Lung (tissue), 11 donors: ENCODE measurements at regions not wholly inside any gene's neighbourhood (a gene's known extent, or its start where the extent isn't known, plus 50 kb on each side); places are given as distances from the start of the nearest gene placed in this dataset.
A peak's percentile ranks its signal among the peaks of the same experiment; 100 is the strongest.

Experiments used
- ATAC-seq: fragments of 200-7000 bp; cut with Tn5 transposase; one replicate; pipeline ENCODE4 v1.9.1; 2020; ENCODE audit warnings: moderate number of reproducible peaks; ENCODE audit not compliant: insufficient read depth, low FRiP score
- DNase-seq, 3 donors: peaks; one replicate each; pipeline ENCODE4 v3.0.0-alpha.2; 2013 to 2017
- H3K27ac ChIP-seq, 2 donors: one replicate each; pipeline ENCODE4 v1.5.1; 2013; ENCODE audit warnings: mild to moderate bottlenecking in 2 of 2, moderate library complexity in 2 of 2, control low read depth in 1 of 2, inconsistent platforms in 1 of 2, low read depth in 1 of 2, low read length in 1 of 2
- H3K27me3 ChIP-seq, 3 donors: one replicate each; pipeline ENCODE4 v1.5.1; 2013; ENCODE audit warnings: low read length in 2 of 3; ENCODE audit not compliant: control insufficient read depth in 3 of 3, insufficient read depth in 3 of 3
- H3K36me3 ChIP-seq, 4 donors: one replicate each; pipeline ENCODE4 v1.5.1; 2013; ENCODE audit warnings: low read length in 4 of 4, mild to moderate bottlenecking in 1 of 4, moderate library complexity in 1 of 4; ENCODE audit not compliant: control insufficient read depth in 4 of 4, insufficient read depth in 4 of 4
- H3K4me1 ChIP-seq, 5 donors: one replicate each; pipeline ENCODE4 v1.5.1; 2013; ENCODE audit warnings: low read length in 5 of 5, mild to moderate bottlenecking in 2 of 5, moderate library complexity in 1 of 5; ENCODE audit not compliant: control insufficient read depth in 5 of 5, insufficient read depth in 5 of 5
- H3K4me3 ChIP-seq: one replicate; pipeline ENCODE4 v1.5.1; 2013; ENCODE audit warnings: mild to moderate bottlenecking, control low read depth, moderate library complexity
- H3K9ac ChIP-seq, 2 donors: one replicate each; pipeline ENCODE4 v1.5.1; 2013; ENCODE audit warnings: low read length in 2 of 2, control low read depth in 1 of 2; ENCODE audit not compliant: insufficient read depth in 1 of 2
- H3K9me3 ChIP-seq, 4 donors: one replicate each; pipeline ENCODE4 v1.5.1; 2013; ENCODE audit warnings: low read length in 3 of 4, mild to moderate bottlenecking in 1 of 4, moderate library complexity in 1 of 4; ENCODE audit not compliant: control insufficient read depth in 4 of 4, insufficient read depth in 3 of 4
- WGBS, 2 donors: extraction: QIAGEN DNeasy Blood & Tissue Kit; methylation state at CpG; one replicate each; pipeline ENCODE4 v1.1.7; 2013; 5-methylcytosine and 5-hydroxymethylcytosine counted together
- TF ChIP-seq, protein P1 (sequence below): IDR thresholded peaks from 2 replicates; pipeline ENCODE4 v1.5.1; 2012; ENCODE audit warnings: mild to moderate bottlenecking; ENCODE audit errors: control extremely low read depth, extremely low read depth
- donor health status: control.
- donor health status: control.
- donor health status: Bipolar disorder and iron deficiency.
- donor health status: healthy.
- donor health status: DM: yes; HTN: yes; CAD: no.

DNA sequence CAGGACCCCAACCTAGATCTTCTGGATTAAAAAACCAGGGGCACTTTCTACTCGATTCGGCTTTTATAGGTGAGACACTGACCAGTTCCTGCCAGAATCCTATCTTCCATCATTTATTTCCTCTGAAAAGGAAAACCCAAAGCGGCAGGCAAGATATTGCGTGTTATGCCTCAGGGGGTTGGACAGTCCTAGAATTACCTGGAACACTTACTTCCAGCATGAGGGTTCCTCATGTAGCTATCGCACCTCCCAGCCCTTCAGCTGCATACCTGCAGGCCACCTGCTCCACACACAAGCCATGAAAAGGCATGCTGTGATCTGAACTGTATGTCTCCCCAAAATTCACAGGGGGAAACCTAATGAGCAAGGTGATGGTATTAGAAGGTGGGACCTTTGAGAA lies 58.3 kb upstream of the DLG1 start:
- TF ChIP-seq, protein P1, sequence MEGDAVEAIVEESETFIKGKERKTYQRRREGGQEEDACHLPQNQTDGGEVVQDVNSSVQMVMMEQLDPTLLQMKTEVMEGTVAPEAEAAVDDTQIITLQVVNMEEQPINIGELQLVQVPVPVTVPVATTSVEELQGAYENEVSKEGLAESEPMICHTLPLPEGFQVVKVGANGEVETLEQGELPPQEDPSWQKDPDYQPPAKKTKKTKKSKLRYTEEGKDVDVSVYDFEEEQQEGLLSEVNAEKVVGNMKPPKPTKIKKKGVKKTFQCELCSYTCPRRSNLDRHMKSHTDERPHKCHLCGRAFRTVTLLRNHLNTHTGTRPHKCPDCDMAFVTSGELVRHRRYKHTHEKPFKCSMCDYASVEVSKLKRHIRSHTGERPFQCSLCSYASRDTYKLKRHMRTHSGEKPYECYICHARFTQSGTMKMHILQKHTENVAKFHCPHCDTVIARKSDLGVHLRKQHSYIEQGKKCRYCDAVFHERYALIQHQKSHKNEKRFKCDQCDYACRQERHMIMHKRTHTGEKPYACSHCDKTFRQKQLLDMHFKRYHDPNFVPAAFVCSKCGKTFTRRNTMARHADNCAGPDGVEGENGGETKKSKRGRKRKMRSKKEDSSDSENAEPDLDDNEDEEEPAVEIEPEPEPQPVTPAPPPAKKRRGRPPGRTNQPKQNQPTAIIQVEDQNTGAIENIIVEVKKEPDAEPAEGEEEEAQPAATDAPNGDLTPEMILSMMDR: no peak
- Histone ChIP-seq H3K36me3 (no peaks in the 10 kb centered on the region), H3K4me3 (no peak overlapping the region), H3K9me3 (peaks cover 0 to 3% (median 1%) of the 10 kb centered on the region in 4 donors), H3K27ac (peak overlapping the region in 1 of 2 donors; percentile 58), H3K9ac (no peak overlapping the region), H3K27me3 (no peaks in the 10 kb centered on the region), H3K4me1 (peaks cover 0 to 39% (median 9%) of the 10 kb centered on the region in 5 donors)
- ATAC-seq (no peak), DNase-seq (no peak)
- 87 to 93% methylated on average over 5 of the region's 5 CpGs for WGBS, 2 donors

DNA sequence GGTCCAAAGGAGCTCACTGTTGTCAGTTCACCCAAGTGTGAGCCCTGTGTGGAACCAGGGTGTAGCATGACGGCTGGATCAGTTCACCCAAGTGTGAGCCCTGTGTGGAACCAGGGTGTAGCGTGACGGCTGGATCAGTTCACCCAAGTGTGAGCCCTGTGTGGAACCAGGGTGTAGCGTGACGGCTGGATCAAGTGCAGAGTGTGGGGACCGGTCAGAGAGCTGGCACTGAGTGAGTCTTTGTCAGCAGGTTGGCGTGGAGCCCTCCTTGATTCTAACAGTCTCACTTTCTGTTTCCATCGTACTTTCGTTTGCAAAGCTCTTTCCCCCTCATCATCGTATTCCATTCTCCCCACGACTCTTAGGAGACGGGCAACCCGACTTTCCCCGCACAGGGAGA lies 57.9 kb upstream of the DLG1 start:
- WGBS, 2 donors: 61 to 78% methylated on average over 14 of the region's 14 CpGs

DNA sequence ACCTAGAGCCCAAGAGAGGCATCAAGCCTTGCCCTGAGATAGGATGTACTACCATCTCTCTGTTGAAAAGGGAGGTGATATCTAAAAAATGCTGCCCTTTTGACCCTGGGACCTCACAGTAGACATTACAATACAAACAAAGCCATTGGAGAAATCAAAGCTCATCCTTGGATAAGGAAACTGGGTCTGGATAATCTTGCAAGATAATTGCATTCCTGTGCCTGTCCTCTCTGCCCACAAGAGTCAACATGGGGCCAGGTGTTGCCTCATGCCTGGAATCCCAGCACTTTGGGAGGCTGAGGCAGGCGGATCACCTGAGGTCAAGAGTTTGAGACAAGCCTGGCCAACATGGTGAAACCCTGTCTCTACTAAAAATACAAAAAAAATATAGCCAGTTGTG lies 57.3 kb upstream of the DLG1 start:
- TF ChIP-seq, protein P1: no peak
- DNase-seq: no peak
- Histone ChIP-seq H3K9me3 (peaks cover 0 to 3% (median 1%) of the 10 kb centered on the region in 4 donors), H3K9ac (peak overlapping the region in 1 of 2 donors; percentile 11), H3K36me3 (no peaks in the 10 kb centered on the region), H3K27ac (no peak overlapping the region), H3K4me3 (no peak overlapping the region), H3K4me1 (peaks cover 0 to 39% (median 9%) of the 10 kb centered on the region in 5 donors), H3K27me3 (no peaks in the 10 kb centered on the region)
- WGBS, 2 donors: 87 to 93% methylated on average over 1 of the region's 1 CpG
- ATAC-seq: no peak

More for the DNA sequence above, 57.9 kb upstream of the DLG1 start:
- H3K27ac ChIP-seq: peak overlapping the region in 1 of 2 donors; percentile 58
- H3K27me3 ChIP-seq: no peaks in the 10 kb centered on the region
- H3K9me3 ChIP-seq: peaks cover 0 to 3% (median 1%) of the 10 kb centered on the region in 4 donors
- TF ChIP-seq, protein P1: no peak
- ATAC-seq: peak; percentile 44
- DNase-seq: peak in 1 of 3 donors; percentile 67
- H3K4me1 ChIP-seq: peaks cover 0 to 39% (median 9%) of the 10 kb centered on the region in 5 donors
- H3K9ac ChIP-seq: no peak overlapping the region
- no peak overlapping the region for H3K4me3 ChIP-seq
- H3K36me3 ChIP-seq: no peaks in the 10 kb centered on the region

DNA sequence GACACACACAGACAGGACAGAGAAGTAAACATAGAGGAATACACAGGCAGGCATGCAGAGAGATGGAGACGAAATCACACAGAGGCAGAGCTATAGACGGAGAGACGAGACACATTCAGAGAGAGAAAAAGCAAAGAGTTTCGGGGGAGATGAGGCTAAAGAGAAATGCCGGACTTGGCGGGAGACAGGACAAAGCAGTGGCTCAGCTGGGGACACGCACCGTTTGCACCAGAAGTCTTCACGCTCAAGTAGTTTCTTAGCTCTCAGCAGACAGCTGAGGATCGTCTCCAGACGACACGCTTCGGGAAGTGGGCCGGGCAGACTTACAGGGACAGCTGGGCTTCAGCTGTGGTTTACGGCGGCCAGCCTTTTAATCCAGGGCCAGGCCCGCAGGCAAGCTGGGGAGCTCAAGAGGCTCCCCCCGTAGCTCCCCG lies 56.2 kb upstream of the DLG1 start:
- no peaks in the 10 kb centered on the region for H3K36me3 ChIP-seq
- no peak overlapping the region for H3K4me3 ChIP-seq
- H3K27ac ChIP-seq: peak overlapping the region in 1 of 2 donors; percentile 41
- DNase-seq (peak; percentile 93 to 98 (median 96)), ATAC-seq (no peak)
- H3K27me3 ChIP-seq: no peaks in the 10 kb centered on the region
- TF ChIP-seq, protein P1: no peak
- 72 to 77% methylated on average over 19 of the region's 19 CpGs for WGBS, 2 donors
- peaks cover 0 to 39% (median 9%) of the 10 kb centered on the region in 5 donors for H3K4me1 ChIP-seq
- H3K9ac ChIP-seq: peak overlapping the region in 1 of 2 donors; percentile 79
- H3K9me3 ChIP-seq: no peaks in the 10 kb centered on the region
